RWPE2 (cell line): ENCODE measurements at regions not wholly inside any gene's neighbourhood (a gene's known extent, or its start where the extent isn't known, plus 50 kb on each side); places are given as distances from the start of the nearest gene placed in this dataset.

Experiments used
- ATAC-seq: fragments of 200-7000 bp; cut with Tn5 transposase; 3 replicates; pipeline ENCODE4 v1.9.1; 2021; ENCODE audit warnings: low read depth
- DNase-seq: peaks from one replicate; pipeline ENCODE4 v3.0.0-alpha.2; 2020; ENCODE audit warnings: low spot score
- H3K27ac ChIP-seq: fragments of 450-650 bp; 2 replicates; pipeline ENCODE4 v1.5.1; 2017; ENCODE audit warnings: mild to moderate bottlenecking; ENCODE audit not compliant: poor library complexity, severe bottlenecking
- H3K27me3 ChIP-seq: fragments of 250-450 bp; sonication (Bioruptor Pico); 2 replicates; pipeline ENCODE4 v1.5.1; 2021; ENCODE audit warnings: mild to moderate bottlenecking, moderate library complexity; ENCODE audit not compliant: insufficient read depth, poor library complexity, severe bottlenecking
- H3K36me3 ChIP-seq: fragments of 250-450 bp; sonication (Bioruptor Pico); 2 replicates; pipeline ENCODE4 v1.5.1; 2020; ENCODE audit warnings: low read depth, mild to moderate bottlenecking, moderate library complexity
- H3K4me1 ChIP-seq: fragments of 250-450 bp; sonication (Bioruptor Pico); 2 replicates; pipeline ENCODE4 v1.5.1; 2021; ENCODE audit warnings: mild to moderate bottlenecking, moderate library complexity; ENCODE audit not compliant: insufficient read depth, poor library complexity, severe bottlenecking
- H3K4me3 ChIP-seq: fragments of 250-450 bp; sonication (Bioruptor Pico); 2 replicates; pipeline ENCODE4 v1.5.1; 2021; ENCODE audit warnings: mild to moderate bottlenecking, moderate library complexity; ENCODE audit not compliant: severe bottlenecking
- H3K9me3 ChIP-seq: fragments of 250-450 bp; sonication (Bioruptor Pico); 2 replicates; pipeline ENCODE4 v1.5.1; 2021; ENCODE audit warnings: mild to moderate bottlenecking, moderate library complexity; ENCODE audit not compliant: severe bottlenecking
- CTCF ChIP-seq: fragments of 450-650 bp; IDR thresholded peaks from one replicate; pipeline ENCODE4 v1.5.1; 2017; ENCODE audit warnings: mild to moderate bottlenecking, moderate library complexity; ENCODE audit not compliant: poor library complexity, severe bottlenecking

- DNase-seq (no peak), ATAC-seq (no peak)
- H3K4me1 ChIP-seq, result no peaks in the 10 kb centered on the region
- no peak overlapping the region for H3K27ac ChIP-seq
- H3K27me3 ChIP-seq, result no peaks in the 10 kb centered on the region
- no peaks in the 10 kb centered on the region for H3K36me3 ChIP-seq
- H3K9me3 ChIP-seq, result no peaks in the 10 kb centered on the region
- no peak for TF ChIP-seq CTCF
- no peak overlapping the region for H3K4me3 ChIP-seq
Observed at GRCh38 chr3:80113331-80113730, 345.5 kb upstream of the ROBO1 start.

GRCh38 chr3:80099559-80100066 is 331.8 kb upstream of the ROBO1 start:
- no peak overlapping the region for H3K4me3 ChIP-seq
- H3K9me3 ChIP-seq, result no peaks in the 10 kb centered on the region
- no peaks in the 10 kb centered on the region for H3K36me3 ChIP-seq
- H3K27ac ChIP-seq, result no peak overlapping the region
- ATAC-seq (no peak), DNase-seq (no peak)
- TF ChIP-seq CTCF, result no peak
- no peaks in the 10 kb centered on the region for H3K27me3 ChIP-seq
- peaks cover 6% of the 10 kb centered on the region for H3K4me1 ChIP-seq

- Histone ChIP-seq H3K36me3 (no peaks in the 10 kb centered on the region), H3K4me3 (no peak overlapping the region), H3K27ac (no peak overlapping the region), H3K27me3 (no peaks in the 10 kb centered on the region), H3K9me3 (no peaks in the 10 kb centered on the region), H3K4me1 (peaks cover 6% of the 10 kb centered on the region)
- no peak for TF ChIP-seq CTCF
- ATAC-seq (peak; percentile 70), DNase-seq (no peak)
Observed at GRCh38 chr3:80097674-80098073, 329.9 kb upstream of the ROBO1 start.

- Histone ChIP-seq H3K36me3 (no peaks in the 10 kb centered on the region), H3K4me3 (no peak overlapping the region), H3K4me1 (peaks cover 6% of the 10 kb centered on the region), H3K9me3 (no peaks in the 10 kb centered on the region), H3K27me3 (no peaks in the 10 kb centered on the region), H3K27ac (no peak overlapping the region)
- no peak for DNase-seq
- ATAC-seq, result no peak
- no peak for TF ChIP-seq CTCF
Observed at GRCh38 chr3:80096909-80097308, 329.1 kb upstream of the ROBO1 start.

GRCh38 chr3:80094589-80094988 is 326.8 kb upstream of the ROBO1 start:
- Histone ChIP-seq H3K27ac (no peak overlapping the region), H3K27me3 (no peaks in the 10 kb centered on the region), H3K4me1 (peaks cover 6% of the 10 kb centered on the region), H3K4me3 (no peak overlapping the region), H3K9me3 (no peaks in the 10 kb centered on the region), H3K36me3 (no peaks in the 10 kb centered on the region)
- no peak for DNase-seq
- no peak for TF ChIP-seq CTCF
- no peak for ATAC-seq
